ENCODE measurements at regions not wholly inside any gene's neighbourhood (a gene's known extent, or its start where the extent isn't known, plus 50 kb on each side); places are given as distances from the start of the nearest gene placed in this dataset.

GRCh38 chr7:25841575-25841974 lies 310.4 kb upstream of the NFE2L3 start:
- no peak for TF ChIP-seq POLR2A (IDR thresholded peaks at IDR 0.05; ENCODE audit: low read depth, low read length)
- no peak for TF ChIP-seq POLR2AphosphoS5 (IDR thresholded peaks at IDR 0.05; ENCODE audit: low read depth, low read length)
- TF ChIP-seq TAF1 (IDR thresholded peaks at IDR 0.05; ENCODE audit: borderline replicate concordance, low read depth, low read length): no peak
